Breast epithelium (tissue), 4 donors: ENCODE measurements at regions not wholly inside any gene's neighbourhood (a gene's known extent, or its start where the extent isn't known, plus 50 kb on each side); places are given as distances from the start of the nearest gene placed in this dataset.

Experiments used
- DNase-seq, 2 donors: peaks; one replicate each; pipeline ENCODE4 v3.0.0-alpha.2; 2019; ENCODE audit warnings: low spot score in 2 of 2
- H3K27ac ChIP-seq, 2 donors: fragments of 200-600 bp; sonication (generic) in 1 of 2; one replicate each; pipeline ENCODE4 v1.5.1; 2016 to 2019; ENCODE audit warnings: mild to moderate bottlenecking in 1 of 2
- H3K27me3 ChIP-seq, 2 donors: fragments of 200-600 bp; sonication (generic) in 1 of 2; one replicate each; pipeline versions ENCODE4 v1.5.1 to v1.6.0; 2017 to 2019; ENCODE audit warnings: control low read depth in 1 of 2, mild to moderate bottlenecking in 1 of 2
- H3K36me3 ChIP-seq: fragments of 200-600 bp; one replicate; pipeline ENCODE4 v1.5.1; 2019
- H3K4me1 ChIP-seq, 2 donors: fragments of 200-600 bp; sonication (generic); one replicate each; pipeline ENCODE4 v1.5.1; 2016 to 2019; ENCODE audit warnings: control low read depth in 1 of 2
- H3K4me3 ChIP-seq, 3 donors: fragments of 200-600 bp; sonication (generic); 1 replicate in 2 of 3; 2 replicates in 1 of 3; pipeline ENCODE4 v1.5.1; 2016 to 2019; ENCODE audit warnings: mild to moderate bottlenecking in 3 of 3, moderate library complexity in 2 of 3
- H3K9me3 ChIP-seq, 2 donors: fragments of 200-600 bp; sonication (generic) in 1 of 2; one replicate each; pipeline ENCODE4 v1.5.1; 2016 to 2019; ENCODE audit warnings: control low read depth in 1 of 2
- POLR2A ChIP-seq: fragments of 450-650 bp; IDR thresholded peaks from one replicate; pipeline ENCODE4 v1.6.1; 2016; ENCODE audit warnings: antibody characterized with exemption, mild to moderate bottlenecking, moderate library complexity
- POLR2AphosphoS5 ChIP-seq, 3 donors: sonication (generic); formaldehyde crosslinking; IDR thresholded peaks; one replicate each; pipeline ENCODE4 v1.6.1; 2017; ENCODE audit warnings: antibody characterized with exemption in 3 of 3
- intact Hi-C: fragments of 100-400 bp; cut with DNase I; formaldehyde crosslinking; loops from one replicate; pipeline ENCODE4 v1.15.1; 2023; ENCODE audit warnings: low total_unique reads
- TF ChIP-seq, protein P1 (sequence below), 3 donors: fragments of 450-650 bp; IDR thresholded peaks; one replicate each; pipeline ENCODE4 v1.5.1; 2016 to 2017; ENCODE audit warnings: antibody characterized with exemption in 3 of 3, mild to moderate bottlenecking in 3 of 3, moderate library complexity in 3 of 3

- H3K36me3 ChIP-seq: no peaks in the 10 kb centered on the region
- intact Hi-C loops: no loop called here
Observed at GRCh38 chr4:96039217-96039616, 199.3 kb downstream of the PDHA2 start.

GRCh38 chr4:96039803-96040436 lies 200.0 kb downstream of the PDHA2 start:
- H3K4me1 ChIP-seq: no peaks in the 10 kb centered on the region
- H3K27me3 ChIP-seq: no peaks in the 10 kb centered on the region
- DNase-seq: no peak
- no peak overlapping the region for H3K4me3 ChIP-seq
- intact Hi-C loops: no loop called here
- H3K9me3 ChIP-seq: no peaks in the 10 kb centered on the region
- H3K36me3 ChIP-seq: no peaks in the 10 kb centered on the region
- H3K27ac ChIP-seq: no peak overlapping the region
- TF ChIP-seq POLR2AphosphoS5 (IDR thresholded peaks at IDR 0.05) (no peak), POLR2A (no peak)
- TF ChIP-seq, protein P1, sequence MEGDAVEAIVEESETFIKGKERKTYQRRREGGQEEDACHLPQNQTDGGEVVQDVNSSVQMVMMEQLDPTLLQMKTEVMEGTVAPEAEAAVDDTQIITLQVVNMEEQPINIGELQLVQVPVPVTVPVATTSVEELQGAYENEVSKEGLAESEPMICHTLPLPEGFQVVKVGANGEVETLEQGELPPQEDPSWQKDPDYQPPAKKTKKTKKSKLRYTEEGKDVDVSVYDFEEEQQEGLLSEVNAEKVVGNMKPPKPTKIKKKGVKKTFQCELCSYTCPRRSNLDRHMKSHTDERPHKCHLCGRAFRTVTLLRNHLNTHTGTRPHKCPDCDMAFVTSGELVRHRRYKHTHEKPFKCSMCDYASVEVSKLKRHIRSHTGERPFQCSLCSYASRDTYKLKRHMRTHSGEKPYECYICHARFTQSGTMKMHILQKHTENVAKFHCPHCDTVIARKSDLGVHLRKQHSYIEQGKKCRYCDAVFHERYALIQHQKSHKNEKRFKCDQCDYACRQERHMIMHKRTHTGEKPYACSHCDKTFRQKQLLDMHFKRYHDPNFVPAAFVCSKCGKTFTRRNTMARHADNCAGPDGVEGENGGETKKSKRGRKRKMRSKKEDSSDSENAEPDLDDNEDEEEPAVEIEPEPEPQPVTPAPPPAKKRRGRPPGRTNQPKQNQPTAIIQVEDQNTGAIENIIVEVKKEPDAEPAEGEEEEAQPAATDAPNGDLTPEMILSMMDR (IDR thresholded peaks at IDR 0.05): no peak

More at GRCh38 chr4:96039217-96039616, 199.3 kb downstream of the PDHA2 start:
- Histone ChIP-seq H3K9me3 (no peaks in the 10 kb centered on the region), H3K27me3 (no peaks in the 10 kb centered on the region), H3K4me3 (no peak overlapping the region), H3K4me1 (no peaks in the 10 kb centered on the region), H3K27ac (no peak overlapping the region)
- no peak for DNase-seq
- TF ChIP-seq POLR2AphosphoS5 (IDR thresholded peaks at IDR 0.05) (no peak), POLR2A (no peak)
- TF ChIP-seq, protein P1 (IDR thresholded peaks at IDR 0.05): no peak

GRCh38 chr4:96044971-96045370 lies 205.1 kb downstream of the PDHA2 start:
- no peak overlapping the region for H3K27ac ChIP-seq
- H3K4me3 ChIP-seq: no peak overlapping the region
- no peaks in the 10 kb centered on the region for H3K4me1 ChIP-seq
- DNase-seq: no peak
- H3K9me3 ChIP-seq: no peaks in the 10 kb centered on the region
- TF ChIP-seq, protein P1 (IDR thresholded peaks at IDR 0.05): no peak
- TF ChIP-seq POLR2A: no peak
- TF ChIP-seq POLR2AphosphoS5 (IDR thresholded peaks at IDR 0.05): no peak
- no peaks in the 10 kb centered on the region for H3K36me3 ChIP-seq
- intact Hi-C loops: no loop called here
- H3K27me3 ChIP-seq: no peaks in the 10 kb centered on the region

DNA sequence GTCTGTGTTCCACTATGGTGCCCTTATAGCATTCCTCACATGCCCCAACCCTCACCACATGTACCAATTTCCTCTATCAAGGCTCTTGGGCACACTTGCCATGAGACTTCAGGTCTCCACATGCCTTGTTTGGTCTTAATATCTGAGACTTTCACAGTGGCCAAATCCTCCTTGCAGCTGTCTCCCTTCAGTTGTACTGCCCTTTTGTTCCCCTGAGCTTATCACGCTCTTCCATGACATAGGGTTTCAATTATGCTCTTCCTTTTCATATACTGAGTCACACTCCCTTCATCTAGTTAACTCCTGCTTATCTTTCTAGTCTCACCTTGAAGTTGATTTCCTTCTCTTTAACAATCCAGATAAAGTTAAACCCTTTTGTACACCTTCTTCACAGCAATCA lies 212.9 kb downstream of the PDHA2 start:
- TF ChIP-seq POLR2A: no peak
- TF ChIP-seq POLR2AphosphoS5 (IDR thresholded peaks at IDR 0.05): no peak
- TF ChIP-seq, protein P1 (IDR thresholded peaks at IDR 0.05): no peak
- intact Hi-C loops: no loop called here
- Histone ChIP-seq H3K27me3 (no peaks in the 10 kb centered on the region), H3K4me1 (no peaks in the 10 kb centered on the region), H3K27ac (no peak overlapping the region), H3K9me3 (no peaks in the 10 kb centered on the region), H3K36me3 (no peaks in the 10 kb centered on the region), H3K4me3 (no peak overlapping the region)
- no peak for DNase-seq

DNA sequence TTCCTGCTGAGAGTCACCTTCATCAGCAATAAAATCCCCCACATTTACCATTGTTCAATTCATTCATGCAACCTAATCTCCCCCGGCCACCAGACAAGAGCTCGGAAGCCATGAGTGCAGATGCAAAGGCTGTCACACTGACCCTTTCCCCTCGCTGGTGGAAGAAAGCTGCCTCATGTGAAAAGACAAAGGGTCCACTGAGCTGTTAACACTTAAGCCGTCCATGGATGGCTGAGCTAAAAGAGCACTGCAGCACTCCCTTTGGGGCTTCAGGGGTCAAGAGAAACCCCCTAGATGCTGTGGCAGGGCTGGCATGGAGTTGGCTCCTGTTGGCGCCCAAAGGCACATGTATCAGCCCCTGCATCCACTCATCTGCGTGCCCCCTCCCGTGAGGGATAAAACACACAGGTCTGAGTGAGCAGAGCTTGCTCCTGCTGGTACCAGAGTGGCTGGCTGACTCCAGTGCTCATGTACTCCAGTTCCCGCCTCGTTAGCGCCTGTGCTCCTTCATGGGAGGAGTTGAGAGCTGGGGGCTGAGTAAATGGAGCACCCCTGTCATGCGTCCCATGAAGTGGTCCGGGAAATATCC lies 216.5 kb downstream of the PDHA2 start:
- H3K4me3 ChIP-seq: no peak overlapping the region
- H3K4me1 ChIP-seq: no peaks in the 10 kb centered on the region
- no peaks in the 10 kb centered on the region for H3K36me3 ChIP-seq
- no peaks in the 10 kb centered on the region for H3K9me3 ChIP-seq
- intact Hi-C loops: no loop called here
- no peaks in the 10 kb centered on the region for H3K27me3 ChIP-seq
- no peak for DNase-seq
- H3K27ac ChIP-seq: no peak overlapping the region
- TF ChIP-seq, protein P1 (IDR thresholded peaks at IDR 0.05): no peak
- TF ChIP-seq POLR2A (no peak), POLR2AphosphoS5 (IDR thresholded peaks at IDR 0.05) (no peak)
